ENCODE measurements at regions not wholly inside any gene's neighbourhood (a gene's known extent, or its start where the extent isn't known, plus 50 kb on each side); places are given as distances from the start of the nearest gene placed in this dataset.
A peak's percentile ranks its signal among the peaks of the same experiment; 100 is the strongest.
"Not testable (repeated sequence)": the region's sequence is repeated elsewhere in the genome, so short reads cannot be mapped to it uniquely, and the experiment has no call there.

DNA sequence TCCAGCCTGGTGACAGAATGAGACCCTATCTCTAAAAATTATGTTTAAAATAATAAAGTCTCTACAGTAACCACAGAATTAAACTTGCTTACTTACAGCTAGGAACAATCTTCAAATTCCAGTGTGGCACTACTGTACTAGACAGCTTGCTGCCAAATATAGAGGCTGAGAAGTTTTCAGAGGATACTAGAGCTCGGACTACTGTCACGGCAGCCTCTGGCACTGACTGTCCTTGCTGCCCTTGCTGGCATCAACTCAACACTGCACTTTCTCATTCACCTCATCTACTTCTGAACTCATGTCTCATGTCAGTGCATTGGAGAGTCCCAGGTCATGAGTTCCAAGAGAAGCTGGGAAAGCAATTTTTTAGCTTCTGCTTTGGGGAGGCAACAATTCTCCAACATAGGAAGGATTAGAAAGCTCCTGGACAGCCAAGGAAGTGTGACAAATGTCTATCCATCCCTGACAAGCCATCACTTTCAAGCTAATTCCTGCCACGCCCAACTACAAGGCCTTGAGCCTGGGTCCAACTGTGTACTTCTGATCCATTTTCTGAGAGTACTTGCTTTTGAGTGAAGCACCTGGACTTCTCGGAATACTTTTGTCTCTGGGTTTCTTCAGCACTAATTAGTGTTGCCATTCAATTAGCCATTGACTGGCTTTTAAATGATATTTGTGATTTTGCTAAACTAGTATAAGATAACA is 98.6 kb upstream of the NR3C2 start:
- no peaks in the 10 kb centered on the region for H3K4me1 ChIP-seq (ENCODE audit: insufficient read depth)
- no peaks in the 10 kb centered on the region for H3K79me2 ChIP-seq (ENCODE audit: insufficient read depth)
- no peak overlapping the region for H3K4me2 ChIP-seq (ENCODE audit: unreplicated experiment)
- H3K27ac ChIP-seq = no peak overlapping the region
- no peaks in the 10 kb centered on the region for H3F3A ChIP-seq (ENCODE audit: insufficient read depth)
- 54 to 57% methylated on average over 4 of the region's 4 CpGs for WGBS, 2 experiments (ENCODE audit: low coverage in 1 of 2, low lambda C conversion rate in 2 of 2, missing lambda C conversion rate in 2 of 2)
- H3K36me3 ChIP-seq (ENCODE audit: low read depth) = no peaks in the 10 kb centered on the region
- no peaks in the 10 kb centered on the region for H3K9me3 ChIP-seq (ENCODE audit: low read depth)
- DNase-seq = no peak
- H2AFZ ChIP-seq = no peak overlapping the region
- in situ Hi-C loops (cut with MboI) = no loop called here
- no peaks in the 10 kb centered on the region for H4K20me1 ChIP-seq (ENCODE audit: insufficient read depth)
- no peak overlapping the region for H3K9ac ChIP-seq
- H3K4me3 ChIP-seq = no peak overlapping the region
- no peaks in the 10 kb centered on the region for H3K9me2 ChIP-seq (ENCODE audit: insufficient read depth)
- no peaks in the 10 kb centered on the region for H3K27me3 ChIP-seq (replicated peaks; ENCODE audit: insufficient read depth)
- no peak for TF ChIP-seq EZH2phosphoT487 (IDR thresholded peaks at IDR 0.05; ENCODE audit: insufficient read depth, low read depth)
- no peak for TF ChIP-seq EZH2 (IDR thresholded peaks at IDR 0.05; ENCODE audit: insufficient read depth, poor library complexity, severe bottlenecking)

DNA sequence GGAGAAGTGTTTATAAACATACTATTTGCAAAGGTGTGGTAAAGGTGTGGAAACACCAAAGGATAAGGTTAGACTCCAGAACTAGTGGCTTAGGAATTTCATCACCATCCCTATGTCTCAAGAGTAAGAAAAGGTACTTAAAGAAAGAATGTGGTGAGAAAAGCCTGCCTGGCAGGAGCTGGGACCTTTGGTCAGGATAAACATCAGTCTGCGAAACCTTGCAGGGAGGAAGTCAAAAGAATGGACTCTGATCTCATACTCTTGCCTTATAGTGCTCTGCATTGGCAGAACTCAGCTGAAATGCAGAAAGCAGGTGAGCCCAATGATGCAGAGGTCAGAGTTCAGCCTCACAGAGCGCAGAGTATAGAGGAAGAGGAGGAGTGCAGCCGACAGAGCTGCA is 97.2 kb upstream of the NR3C2 start:
- Histone ChIP-seq H3K4me1 (ENCODE audit: insufficient read depth) (no peaks in the 10 kb centered on the region), H3F3A (ENCODE audit: insufficient read depth) (no peaks in the 10 kb centered on the region), H3K36me3 (ENCODE audit: low read depth) (no peaks in the 10 kb centered on the region), H3K9me2 (ENCODE audit: insufficient read depth) (no peaks in the 10 kb centered on the region), H3K27ac (no peak overlapping the region), H3K9me3 (ENCODE audit: low read depth) (no peaks in the 10 kb centered on the region), H3K4me2 (ENCODE audit: unreplicated experiment) (no peak overlapping the region), H3K4me3 (no peak overlapping the region), H3K27me3 (replicated peaks; ENCODE audit: insufficient read depth) (no peaks in the 10 kb centered on the region), H3K79me2 (ENCODE audit: insufficient read depth) (no peaks in the 10 kb centered on the region), H4K20me1 (ENCODE audit: insufficient read depth) (no peaks in the 10 kb centered on the region), H3K9ac (no peak overlapping the region), H2AFZ (no peak overlapping the region)
- 54 to 60% methylated on average over 3 of the region's 3 CpGs for WGBS, 2 experiments (ENCODE audit: low coverage in 1 of 2, low lambda C conversion rate in 2 of 2, missing lambda C conversion rate in 2 of 2)
- TF ChIP-seq EZH2phosphoT487 (IDR thresholded peaks at IDR 0.05; ENCODE audit: insufficient read depth, low read depth) = no peak
- no peak for TF ChIP-seq EZH2 (IDR thresholded peaks at IDR 0.05; ENCODE audit: insufficient read depth, poor library complexity, severe bottlenecking)
- DNase-seq = no peak
- in situ Hi-C loops (cut with MboI) = no loop called here

DNA sequence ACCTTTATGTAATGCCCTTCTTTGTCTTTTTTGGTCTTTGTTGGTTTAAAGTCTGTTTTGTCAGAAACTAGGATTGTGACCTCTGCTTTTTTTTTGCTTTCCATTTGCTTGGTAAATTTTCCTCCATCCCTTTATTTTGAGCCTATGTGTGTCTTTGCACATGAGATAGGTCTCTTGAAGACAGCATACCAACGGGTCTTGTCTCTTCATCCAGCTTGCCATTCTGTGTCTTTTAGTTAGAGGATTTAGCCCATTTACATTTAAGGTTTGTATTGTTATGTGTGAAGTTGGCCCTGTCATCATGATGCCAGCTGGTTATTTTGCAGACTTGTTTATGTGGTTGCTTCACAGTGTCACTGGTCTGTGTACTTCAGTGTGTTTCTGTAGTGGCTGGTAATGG is 91.6 kb upstream of the NR3C2 start:
- H3K9me3 ChIP-seq (ENCODE audit: low read depth); H3K4me1 ChIP-seq (ENCODE audit: insufficient read depth); H3K27ac ChIP-seq; H3K36me3 ChIP-seq (ENCODE audit: low read depth); in situ Hi-C loops (cut with MboI); H3F3A ChIP-seq (ENCODE audit: insufficient read depth); DNase-seq; H3K27me3 ChIP-seq (replicated peaks; ENCODE audit: insufficient read depth); H3K9ac ChIP-seq; H3K4me2 ChIP-seq (ENCODE audit: unreplicated experiment); H2AFZ ChIP-seq; H3K4me3 ChIP-seq; H3K79me2 ChIP-seq (ENCODE audit: insufficient read depth); H4K20me1 ChIP-seq (ENCODE audit: insufficient read depth); H3K9me2 ChIP-seq (ENCODE audit: insufficient read depth): not testable (repeated sequence)
- 23 to 45% methylated on average over 1 of the region's 1 CpG for WGBS, 2 experiments (ENCODE audit: low coverage in 1 of 2, low lambda C conversion rate in 2 of 2, missing lambda C conversion rate in 2 of 2)

DNA sequence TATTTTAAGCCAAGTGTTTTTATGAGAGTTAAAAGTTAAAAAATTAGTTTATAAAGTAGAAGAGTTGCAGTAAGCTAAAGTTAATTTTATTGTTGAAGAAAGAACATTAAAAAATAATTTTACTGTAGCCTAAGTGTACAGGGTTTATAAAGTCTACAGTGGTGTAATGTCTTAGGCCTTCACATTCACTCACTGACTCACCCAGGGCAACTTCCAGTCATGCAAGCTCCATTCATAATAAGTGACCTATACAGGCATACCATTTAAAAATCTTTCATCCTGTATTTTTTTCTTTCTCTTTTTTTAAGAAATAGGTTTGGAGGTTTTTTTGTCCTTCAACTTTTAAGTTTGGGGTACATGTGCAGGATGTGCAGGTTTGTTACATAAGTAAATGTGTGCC is 87.9 kb upstream of the NR3C2 start:
- Histone ChIP-seq H3K4me1 (ENCODE audit: insufficient read depth) (no peaks in the 10 kb centered on the region), H3K4me2 (ENCODE audit: unreplicated experiment) (no peak overlapping the region), H3K36me3 (ENCODE audit: low read depth) (no peaks in the 10 kb centered on the region), H3K9me3 (ENCODE audit: low read depth) (no peaks in the 10 kb centered on the region), H2AFZ (no peak overlapping the region), H3K27me3 (replicated peaks; ENCODE audit: insufficient read depth) (no peaks in the 10 kb centered on the region), H3K9me2 (ENCODE audit: insufficient read depth) (no peaks in the 10 kb centered on the region), H3K9ac (no peak overlapping the region), H3F3A (ENCODE audit: insufficient read depth) (no peaks in the 10 kb centered on the region), H3K27ac (no peak overlapping the region), H3K79me2 (ENCODE audit: insufficient read depth) (no peaks in the 10 kb centered on the region), H3K4me3 (no peak overlapping the region), H4K20me1 (ENCODE audit: insufficient read depth) (no peaks in the 10 kb centered on the region)
- TF ChIP-seq EZH2phosphoT487 (IDR thresholded peaks at IDR 0.05; ENCODE audit: insufficient read depth, low read depth) (no peak), EZH2 (IDR thresholded peaks at IDR 0.05; ENCODE audit: insufficient read depth, poor library complexity, severe bottlenecking) (no peak)
- in situ Hi-C loops (cut with MboI) = no loop called here
- DNase-seq = peak; percentile 6

DNA sequence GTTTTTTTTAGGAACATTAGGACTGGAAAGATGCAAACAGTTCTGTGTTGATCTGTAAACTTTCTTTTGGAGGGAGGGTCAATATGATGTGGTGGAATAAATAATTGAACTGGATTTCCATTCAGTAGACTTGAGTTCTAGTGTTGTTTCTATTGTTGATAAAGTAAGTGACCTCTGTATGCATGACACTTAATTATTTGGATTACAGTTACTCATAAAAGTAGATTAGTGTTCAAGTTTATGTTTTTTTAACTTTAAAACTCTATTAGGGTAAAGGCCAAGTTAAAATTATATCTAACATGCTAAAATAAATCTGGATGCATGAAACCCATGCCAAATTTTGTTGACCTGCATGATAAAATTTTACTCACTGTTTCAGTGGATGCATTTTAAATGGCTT is 85.4 kb upstream of the NR3C2 start:
- no peak overlapping the region for H3K9ac ChIP-seq
- no peak overlapping the region for H3K27ac ChIP-seq
- TF ChIP-seq EZH2phosphoT487 (IDR thresholded peaks at IDR 0.05; ENCODE audit: insufficient read depth, low read depth) = no peak
- TF ChIP-seq EZH2 (IDR thresholded peaks at IDR 0.05; ENCODE audit: insufficient read depth, poor library complexity, severe bottlenecking) = no peak
- H3K4me3 ChIP-seq = no peak overlapping the region
- H4K20me1 ChIP-seq (ENCODE audit: insufficient read depth) = no peaks in the 10 kb centered on the region
- no peak overlapping the region for H2AFZ ChIP-seq
- H3K4me2 ChIP-seq (ENCODE audit: unreplicated experiment) = no peak overlapping the region
- no peaks in the 10 kb centered on the region for H3K9me3 ChIP-seq (ENCODE audit: low read depth)
- no peaks in the 10 kb centered on the region for H3K27me3 ChIP-seq (replicated peaks; ENCODE audit: insufficient read depth)
- no peaks in the 10 kb centered on the region for H3K9me2 ChIP-seq (ENCODE audit: insufficient read depth)
- H3F3A ChIP-seq (ENCODE audit: insufficient read depth) = no peaks in the 10 kb centered on the region
- no peak for DNase-seq
- H3K36me3 ChIP-seq (ENCODE audit: low read depth) = no peaks in the 10 kb centered on the region
- in situ Hi-C loops (cut with MboI) = no loop called here
- no peaks in the 10 kb centered on the region for H3K79me2 ChIP-seq (ENCODE audit: insufficient read depth)
- no peaks in the 10 kb centered on the region for H3K4me1 ChIP-seq (ENCODE audit: insufficient read depth)
